DOHH2 (cell line): ENCODE measurements at regions not wholly inside any gene's neighbourhood (a gene's known extent, or its start where the extent isn't known, plus 50 kb on each side); places are given as distances from the start of the nearest gene placed in this dataset.

ENCODE experiments used
- CTCF ChIP-seq: fragments of 200-600 bp; sonication (generic); IDR thresholded peaks from one replicate; pipeline ENCODE4 v1.5.1; 2014; ENCODE audit warnings: antibody characterized with exemption, mild to moderate bottlenecking, low read depth, low read length; ENCODE audit not compliant: poor library complexity, severe bottlenecking
- EZH2phosphoT487 ChIP-seq: fragments of 200-600 bp; sonication (generic); IDR thresholded peaks from 2 replicates; pipeline ENCODE4 v1.6.1; 2017; ENCODE audit warnings: borderline replicate concordance, mild to moderate bottlenecking, antibody characterized with exemption, low read length, moderate library complexity, mixed read lengths

DNA sequence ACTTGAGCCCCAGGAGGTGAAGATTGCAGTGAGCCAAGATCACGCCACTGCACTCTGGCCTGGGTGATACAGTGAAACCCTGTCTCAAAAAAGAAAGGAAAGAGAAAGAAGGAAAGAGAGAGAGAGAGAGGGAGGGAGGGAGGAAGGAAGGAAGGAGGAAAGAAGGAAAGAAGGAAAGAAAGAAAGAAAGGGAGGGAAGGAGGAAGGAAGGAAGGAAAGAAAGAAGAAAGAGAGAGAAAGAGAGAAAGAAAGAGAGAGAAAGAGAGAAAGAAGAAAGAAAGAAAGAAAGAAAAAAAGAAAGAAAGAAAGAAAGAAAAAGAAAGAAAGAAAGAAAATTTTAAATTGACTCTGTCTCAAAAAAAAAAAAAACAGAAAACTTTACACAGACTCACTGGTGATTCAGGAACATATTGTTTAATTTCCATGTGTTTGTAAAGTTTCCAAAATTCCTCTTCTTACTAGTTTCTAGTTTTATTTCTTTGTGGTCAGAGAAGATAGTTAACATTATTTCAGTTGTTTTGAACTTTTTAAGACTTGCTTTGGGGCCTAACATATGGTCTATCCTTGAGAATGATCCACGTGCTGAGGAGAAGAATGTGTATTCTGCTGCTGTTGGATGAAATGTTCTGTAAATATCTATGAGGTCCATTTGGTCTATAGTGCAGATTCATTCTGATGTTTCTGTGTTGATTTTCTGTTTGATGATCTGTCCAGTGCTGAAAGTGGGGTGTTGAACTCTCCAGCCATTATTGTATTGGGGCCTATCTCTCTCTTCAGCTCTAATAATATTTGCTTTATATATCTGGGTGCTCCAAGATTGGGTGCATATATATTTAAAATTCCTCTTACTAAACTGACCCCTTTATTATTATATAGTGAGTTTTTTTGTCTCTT, 204.4 kb upstream of the SERP2 start:
- TF ChIP-seq CTCF (no peak), EZH2phosphoT487 (no peak)
